ENCODE measurements at regions not wholly inside any gene's neighbourhood (a gene's known extent, or its start where the extent isn't known, plus 50 kb on each side); places are given as distances from the start of the nearest gene placed in this dataset.
"Not testable (repeated sequence)": the region's sequence is repeated elsewhere in the genome, so short reads cannot be mapped to it uniquely, and the experiment has no call there.

GRCh38 chr9:73095425-73095824 is 56.2 kb upstream of the ANXA1 start:
- H3K9me3 Mint-ChIP-seq = no peaks in the 10 kb centered on the region
- H3K4me1 Mint-ChIP-seq = no peaks in the 10 kb centered on the region
- no peak overlapping the region for H3K4me3 Mint-ChIP-seq
- H3K36me3 Mint-ChIP-seq = no peaks in the 10 kb centered on the region
- H3K27me3 Mint-ChIP-seq = no peaks in the 10 kb centered on the region
- peak; percentile 29 for ATAC-seq
- no peak overlapping the region for H3K27ac Mint-ChIP-seq

GRCh38 chr9:73093740-73094379 is 57.8 kb upstream of the ANXA1 start:
- H3K36me3 Mint-ChIP-seq = no peaks in the 10 kb centered on the region
- H3K4me3 Mint-ChIP-seq = peak overlapping the region; percentile 29
- no peak for ATAC-seq
- H3K27me3 Mint-ChIP-seq = no peaks in the 10 kb centered on the region
- H3K27ac Mint-ChIP-seq = no peak overlapping the region
- H3K4me1 Mint-ChIP-seq = no peaks in the 10 kb centered on the region
- H3K9me3 Mint-ChIP-seq = no peaks in the 10 kb centered on the region

- H3K27me3 Mint-ChIP-seq = no peaks in the 10 kb centered on the region
- no peak overlapping the region for H3K4me3 Mint-ChIP-seq
- no peaks in the 10 kb centered on the region for H3K9me3 Mint-ChIP-seq
- no peaks in the 10 kb centered on the region for H3K36me3 Mint-ChIP-seq
- no peak overlapping the region for H3K27ac Mint-ChIP-seq
- no peaks in the 10 kb centered on the region for H3K4me1 Mint-ChIP-seq
- ATAC-seq = no peak
Measured at GRCh38 chr9:73093016-73093739, 58.5 kb upstream of the ANXA1 start.

- Mint-ChIP-seq H3K27ac (no peak overlapping the region), H3K4me3 (no peak overlapping the region), H3K27me3 (no peaks in the 10 kb centered on the region), H3K36me3 (no peaks in the 10 kb centered on the region), H3K4me1 (no peaks in the 10 kb centered on the region), H3K9me3 (no peaks in the 10 kb centered on the region)
- ATAC-seq = no peak
Measured at GRCh38 chr9:73091909-73092308, 59.8 kb upstream of the ANXA1 start.

GRCh38 chr9:73090214-73090613 is 61.5 kb upstream of the ANXA1 start:
- ATAC-seq = no peak
- no peaks in the 10 kb centered on the region for H3K27me3 Mint-ChIP-seq
- H3K27ac Mint-ChIP-seq = no peak overlapping the region
- no peak overlapping the region for H3K4me3 Mint-ChIP-seq
- no peaks in the 10 kb centered on the region for H3K9me3 Mint-ChIP-seq
- H3K4me1 Mint-ChIP-seq = no peaks in the 10 kb centered on the region
- H3K36me3 Mint-ChIP-seq = no peaks in the 10 kb centered on the region

GRCh38 chr9:73089304-73089985 is 62.2 kb upstream of the ANXA1 start:
- ATAC-seq = no peak
- H3K27ac Mint-ChIP-seq = no peak overlapping the region
- no peaks in the 10 kb centered on the region for H3K36me3 Mint-ChIP-seq

GRCh38 chr9:73087876-73088275 is 63.8 kb upstream of the ANXA1 start:
- H3K36me3 Mint-ChIP-seq, H3K27ac Mint-ChIP-seq, ATAC-seq, H3K4me1 Mint-ChIP-seq, H3K4me3 Mint-ChIP-seq, H3K9me3 Mint-ChIP-seq, H3K27me3 Mint-ChIP-seq: not testable (repeated sequence)

More at GRCh38 chr9:73089304-73089985, 62.2 kb upstream of the ANXA1 start:
- no peaks in the 10 kb centered on the region for H3K9me3 Mint-ChIP-seq
- H3K4me3 Mint-ChIP-seq = no peak overlapping the region
- H3K4me1 Mint-ChIP-seq = no peaks in the 10 kb centered on the region
- H3K27me3 Mint-ChIP-seq = no peaks in the 10 kb centered on the region

- no peaks in the 10 kb centered on the region for H3K4me1 Mint-ChIP-seq
- H3K27ac Mint-ChIP-seq = no peak overlapping the region
- H3K9me3 Mint-ChIP-seq = no peaks in the 10 kb centered on the region
- H3K36me3 Mint-ChIP-seq = no peaks in the 10 kb centered on the region
- no peak overlapping the region for H3K4me3 Mint-ChIP-seq
- H3K27me3 Mint-ChIP-seq = no peaks in the 10 kb centered on the region
- no peak for ATAC-seq
Measured at GRCh38 chr9:73083519-73083918, 68.1 kb upstream of the ANXA1 start.

- no peaks in the 10 kb centered on the region for H3K9me3 Mint-ChIP-seq
- no peak overlapping the region for H3K27ac Mint-ChIP-seq
- H3K36me3 Mint-ChIP-seq = no peaks in the 10 kb centered on the region
- no peaks in the 10 kb centered on the region for H3K4me1 Mint-ChIP-seq
- H3K4me3 Mint-ChIP-seq = no peak overlapping the region
- no peak for ATAC-seq
- no peaks in the 10 kb centered on the region for H3K27me3 Mint-ChIP-seq
Measured at GRCh38 chr9:73081979-73082657, 69.5 kb upstream of the ANXA1 start.

GRCh38 chr9:73080110-73080694 is 71.5 kb upstream of the ANXA1 start:
- Mint-ChIP-seq H3K27me3 (no peaks in the 10 kb centered on the region), H3K4me3 (no peak overlapping the region), H3K36me3 (no peaks in the 10 kb centered on the region), H3K4me1 (no peaks in the 10 kb centered on the region), H3K27ac (no peak overlapping the region), H3K9me3 (no peaks in the 10 kb centered on the region)
- no peak for ATAC-seq

GRCh38 chr9:73079326-73079725 is 72.3 kb upstream of the ANXA1 start:
- Mint-ChIP-seq H3K27me3 (no peaks in the 10 kb centered on the region), H3K9me3 (no peaks in the 10 kb centered on the region), H3K4me1 (no peaks in the 10 kb centered on the region), H3K4me3 (no peak overlapping the region), H3K27ac (no peak overlapping the region), H3K36me3 (no peaks in the 10 kb centered on the region)
- ATAC-seq = no peak

GRCh38 chr9:73077625-73078030 is 74.0 kb upstream of the ANXA1 start:
- Mint-ChIP-seq H3K4me3 (no peak overlapping the region), H3K4me1 (no peaks in the 10 kb centered on the region), H3K27ac (no peak overlapping the region), H3K27me3 (no peaks in the 10 kb centered on the region), H3K36me3 (no peaks in the 10 kb centered on the region), H3K9me3 (no peaks in the 10 kb centered on the region)
- ATAC-seq = no peak

- ATAC-seq = no peak
- H3K27ac Mint-ChIP-seq = no peak overlapping the region
- H3K9me3 Mint-ChIP-seq = no peaks in the 10 kb centered on the region
- H3K4me1 Mint-ChIP-seq = no peaks in the 10 kb centered on the region
- no peaks in the 10 kb centered on the region for H3K36me3 Mint-ChIP-seq
- H3K27me3 Mint-ChIP-seq = no peaks in the 10 kb centered on the region
- H3K4me3 Mint-ChIP-seq = no peak overlapping the region
Measured at GRCh38 chr9:73076970-73077369, 74.7 kb upstream of the ANXA1 start.

- H3K27me3 Mint-ChIP-seq = no peaks in the 10 kb centered on the region
- no peaks in the 10 kb centered on the region for H3K36me3 Mint-ChIP-seq
- no peak overlapping the region for H3K27ac Mint-ChIP-seq
- H3K4me3 Mint-ChIP-seq = no peak overlapping the region
- peaks cover 4% of the 10 kb centered on the region for H3K9me3 Mint-ChIP-seq
- no peaks in the 10 kb centered on the region for H3K4me1 Mint-ChIP-seq
- ATAC-seq = no peak
Measured at GRCh38 chr9:73074176-73074708, 77.4 kb upstream of the ANXA1 start.
